B cell (primary cell): ENCODE measurements at regions not wholly inside any gene's neighbourhood (a gene's known extent, or its start where the extent isn't known, plus 50 kb on each side); places are given as distances from the start of the nearest gene placed in this dataset.

Experiments used
- ATAC-seq: fragments of 200-7000 bp; cut with Tn5 transposase; one replicate; pipeline ENCODE4 v1.10.0; 2021; ENCODE audit warnings: low read depth, mild to moderate bottlenecking, moderate number of reproducible peaks, moderate library complexity
- CTCF ChIA-PET: fragments of 350-600 bp; sonication (Branson Sonifier 250); formaldehyde crosslinking; loops from one replicate; lab custom pipeline; 2021; ENCODE audit warnings: antibody characterized with exemption, inconsistent platforms; lab: Charles Lee
- POLR2A ChIA-PET: fragments of 350-600 bp; sonication (Branson Sonifier 250); formaldehyde crosslinking; loops from one replicate; lab custom pipeline; 2021; ENCODE audit warnings: antibody characterized with exemption; lab: Charles Lee
- DNase-seq: peaks from one replicate; pipeline ENCODE4 v3.0.0; 2013
- H2AFZ ChIP-seq: 2 replicates; pipeline ENCODE4 v1.6.1; 2012; ENCODE audit warnings: mild to moderate bottlenecking, low read depth, low read length; ENCODE audit not compliant: insufficient read depth, poor library complexity, severe bottlenecking
- H3K27ac ChIP-seq, 2 donors: 1 replicate in 1 of 2; 2 replicates in 1 of 2; pipeline ENCODE4 v1.5.1; 2012 to 2013; ENCODE audit warnings: low read length in 2 of 2, mild to moderate bottlenecking in 2 of 2, moderate library complexity in 1 of 2
- H3K27me3 ChIP-seq, 4 experiments: fragments of 200-600 bp in 1 of 4; sonication (generic) in 1 of 4; replicated peaks in 1 of 4; 1 replicate in 2 of 4; 2 replicates in 2 of 4; pipeline versions ENCODE4 v1.6.1 to v1.7.0; 2013 to 2016; ENCODE audit warnings: low read length in 3 of 4, mild to moderate bottlenecking in 2 of 4, mixed read lengths in 1 of 4, moderate library complexity in 1 of 4; ENCODE audit not compliant: insufficient read depth in 4 of 4, control insufficient read depth in 3 of 4; ENCODE audit errors: control extremely low read depth in 1 of 4
- H3K36me3 ChIP-seq, 2 experiments: replicated peaks in 1 of 2; 1 replicate in 1 of 2; 2 replicates in 1 of 2; pipeline versions ENCODE4 v1.6.1 to v1.7.1; 2013; ENCODE audit warnings: low read length in 1 of 2; ENCODE audit not compliant: insufficient read depth in 2 of 2, control insufficient read depth in 1 of 2; ENCODE audit errors: control extremely low read depth in 1 of 2, extremely low read depth in 1 of 2
- H3K4me1 ChIP-seq, 2 donors: fragments of 200-600 bp in 1 of 2; sonication (generic) in 1 of 2; 1 replicate in 1 of 2; 2 replicates in 1 of 2; pipeline versions ENCODE4 v1.5.1 to v1.6.1; 2013 to 2017; ENCODE audit warnings: low read length in 2 of 2; ENCODE audit not compliant: control insufficient read depth in 2 of 2, insufficient read depth in 2 of 2
- H3K4me2 ChIP-seq: replicated peaks from 2 replicates; pipeline ENCODE3; 2012; ENCODE audit warnings: mild to moderate bottlenecking, low read depth, low read length; ENCODE audit not compliant: poor library complexity, severe bottlenecking
- H3K4me3 ChIP-seq, 5 experiments: fragments of 200-600 bp in 1 of 5; sonication (generic) in 1 of 5; 1 replicate in 3 of 5; 2 replicates in 2 of 5; pipeline versions ENCODE4 v1.5.1 to v1.7.0; 2011 to 2016; ENCODE audit warnings: low read length in 4 of 5, mild to moderate bottlenecking in 4 of 5, low read depth in 2 of 5, control low read depth in 1 of 5, moderate library complexity in 1 of 5; ENCODE audit not compliant: insufficient read depth in 1 of 5; ENCODE audit errors: control extremely low read depth in 1 of 5, extremely low read depth in 1 of 5
- H3K79me2 ChIP-seq: fragments of 200-600 bp; sonication (generic); one replicate; pipeline ENCODE4 v1.6.0; 2016; ENCODE audit warnings: low read length; ENCODE audit not compliant: control insufficient read depth, insufficient read depth
- H3K9ac ChIP-seq: fragments of 200-600 bp; sonication (generic); 2 replicates; pipeline ENCODE4 v1.6.1; 2017; ENCODE audit warnings: mild to moderate bottlenecking, low read length, moderate library complexity
- H3K9me3 ChIP-seq, 3 donors: one replicate each; pipeline versions ENCODE4 v1.6.1 to v1.7.1; 2013; ENCODE audit warnings: low read length in 2 of 3; ENCODE audit not compliant: control insufficient read depth in 2 of 3, insufficient read depth in 1 of 3; ENCODE audit errors: control extremely low read depth in 1 of 3
- H4K20me1 ChIP-seq: 2 replicates; pipeline ENCODE4 v1.6.0; 2012; ENCODE audit warnings: mild to moderate bottlenecking, low read length; ENCODE audit not compliant: insufficient read depth, control insufficient read depth, poor library complexity, severe bottlenecking
- H3K27ac Mint-ChIP-seq: one replicate; pipeline ENCODE4 v1.8.0; 2021; ENCODE audit warnings: mixed read lengths
- H3K27me3 Mint-ChIP-seq: one replicate; pipeline ENCODE4 v1.8.0; 2021; ENCODE audit warnings: mixed read lengths
- H3K4me1 Mint-ChIP-seq: one replicate; pipeline ENCODE4 v1.8.0; 2021; ENCODE audit warnings: mixed read lengths
- H3K4me3 Mint-ChIP-seq: one replicate; pipeline ENCODE4 v1.8.0; 2021; ENCODE audit warnings: mixed read lengths
- H3K9me3 Mint-ChIP-seq: one replicate; pipeline ENCODE4 v1.8.0; 2022; ENCODE audit warnings: mixed read lengths; ENCODE audit not compliant: insufficient read depth
- CTCF ChIP-seq: fragments of 200-600 bp; IDR thresholded peaks from one replicate; pipeline ENCODE4 v1.8.0; 2022; ENCODE audit warnings: antibody characterized with exemption, mild to moderate bottlenecking
- EZH2 ChIP-seq: IDR thresholded peaks from 2 replicates; pipeline ENCODE4 v1.6.1; 2012; ENCODE audit warnings: borderline replicate concordance, low read depth, mild to moderate bottlenecking, moderate library complexity, low read length; ENCODE audit not compliant: insufficient read depth, poor library complexity, severe bottlenecking
- WGBS: methylation state at CpG from one replicate; pipeline ENCODE4 v1.1.5; 2013; ENCODE audit warnings: missing lambda C conversion rate; ENCODE audit not compliant: insufficient coverage; 5-methylcytosine and 5-hydroxymethylcytosine counted together
- intact Hi-C: fragments of 100-400 bp; cut with micrococcal nuclease; formaldehyde crosslinking; loops from one replicate; pipeline ENCODE4 v1.10.0; 2022

GRCh38 chr22:23375031-23375827 lies 194.9 kb downstream of the BCR start:
- Histone ChIP-seq H2AFZ (no peak overlapping the region), H3K9ac (no peak overlapping the region), H3K27me3 (no peaks in the 10 kb centered on the region), H3K36me3 (no peaks in the 10 kb centered on the region), H3K27ac (no peak overlapping the region), H3K4me3 (no peak overlapping the region), H4K20me1 (no peaks in the 10 kb centered on the region), H3K9me3 (peaks cover 0 to 4% (median 0%) of the 10 kb centered on the region in 3 donors), H3K79me2 (no peaks in the 10 kb centered on the region), H3K4me2 (no peak overlapping the region), H3K4me1 (no peaks in the 10 kb centered on the region)
- H3K4me1 Mint-ChIP-seq: no peaks in the 10 kb centered on the region
- TF ChIP-seq CTCF (no peak), EZH2 (no peak)
- H3K4me3 Mint-ChIP-seq: no peak overlapping the region
- H3K27me3 Mint-ChIP-seq: peaks cover 12% of the 10 kb centered on the region
- no peak overlapping the region for H3K27ac Mint-ChIP-seq
- H3K9me3 Mint-ChIP-seq: no peaks in the 10 kb centered on the region
- no peak for DNase-seq
- ATAC-seq: no peak
- intact Hi-C loops: no loop called here
- WGBS: 72% methylated on average over 11 of the region's 14 CpGs
- ChIA-PET POLR2A (no interaction called here), CTCF (interaction anchor here (1.0 kb wide), 1 partner anchor 417 kb away, joined by 3 read pairs; no protein-coding TSS in a partner anchor)

- ChIA-PET CTCF (interaction anchor here (1.1 kb wide), 1 partner anchor 9 kb away, joined by 3 read pairs; no protein-coding TSS in a partner anchor), POLR2A (no interaction called here)
- no peaks in the 10 kb centered on the region for H3K4me1 Mint-ChIP-seq
- H3K4me1 ChIP-seq: no peaks in the 10 kb centered on the region
- no peak overlapping the region for H3K4me2 ChIP-seq
- H3K27ac ChIP-seq: no peak overlapping the region
- H2AFZ ChIP-seq: no peak overlapping the region
- peaks cover 0 to 3% (median 0%) of the 10 kb centered on the region in 4 experiments for H3K27me3 ChIP-seq
- intact Hi-C loops: no loop called here
- H3K4me3 Mint-ChIP-seq: no peak overlapping the region
- no peaks in the 10 kb centered on the region for H3K79me2 ChIP-seq
- TF ChIP-seq CTCF (no peak), EZH2 (no peak)
- H4K20me1 ChIP-seq: no peaks in the 10 kb centered on the region
- H3K36me3 ChIP-seq: no peaks in the 10 kb centered on the region
- no peak overlapping the region for H3K4me3 ChIP-seq
- peaks cover 25% of the 10 kb centered on the region for H3K27me3 Mint-ChIP-seq
- DNase-seq: no peak
- no peak for ATAC-seq
- H3K9me3 Mint-ChIP-seq: no peaks in the 10 kb centered on the region
- H3K9me3 ChIP-seq: peaks cover 0 to 4% (median 0%) of the 10 kb centered on the region in 3 donors
- WGBS: 91% methylated on average over 9 of the region's 9 CpGs
- H3K9ac ChIP-seq: no peak overlapping the region
- H3K27ac Mint-ChIP-seq: no peak overlapping the region
These were observed 193.3 kb downstream of the BCR start for GRCh38 chr22:23373601-23374000.
